GM12878 (cell line): ENCODE measurements at regions not wholly inside any gene's neighbourhood (a gene's known extent, or its start where the extent isn't known, plus 50 kb on each side); places are given as distances from the start of the nearest gene placed in this dataset.
"Not testable (repeated sequence)": the region's sequence is repeated elsewhere in the genome, so short reads cannot be mapped to it uniquely, and the experiment has no call there.

Source experiments
- ATAC-seq: fragments of 200-7000 bp; cut with Tn5 transposase; 3 replicates; pipeline ENCODE4 v1.9.1; 2020; ENCODE audit warnings: mild to moderate bottlenecking, moderate library complexity
- BruUV-seq: library from RNA; stranded (reverse); fragments of 400-500 nt; replicated peaks from 2 replicates; lab custom pipeline; 2021; lab: Mats Ljungman, UMichigan
- CTCF ChIA-PET: fragments of 300-600 bp; sonication (Branson Sonifier 250); formaldehyde crosslinking; extraction: SDS; loops from one replicate; lab custom pipeline; 2021; ENCODE audit warnings: inconsistent platforms; lab: Yijun Ruan, JAX
- POLR2A ChIA-PET: fragments of 350-600 bp; formaldehyde crosslinking; extraction: SDS; loops from one replicate; lab custom pipeline; 2021; ENCODE audit warnings: inconsistent platforms; lab: Charles Lee
- RAD21 ChIA-PET: fragments of 300-600 bp; sonication (Branson Sonifier 250); formaldehyde crosslinking; loops from one replicate; lab custom pipeline; 2023; ENCODE audit warnings: antibody characterized with exemption; ENCODE audit not compliant: unreplicated experiment; lab: Charles Lee
- SMC1A ChIA-PET: fragments of 300-600 bp; sonication (Branson Sonifier 250); formaldehyde crosslinking; loops from one replicate; lab custom pipeline; 2023; ENCODE audit not compliant: unreplicated experiment, uncharacterized antibody; lab: Charles Lee
- DNase-seq: peaks from one replicate; pipeline ENCODE4 v3.0.0-alpha.2; 2011; ENCODE audit warnings: low read depth, low spot score
- FAIRE-seq: peaks from 3 replicates; lab custom pipeline; 2011; peaks lifted over from hg19 to GRCh38; lab: Jason Lieb, UNC
- H2AFZ ChIP-seq: 2 replicates; pipeline ENCODE4 v1.6.0; 2011; ENCODE audit warnings: low read depth, low read length, control low read depth; ENCODE audit not compliant: control insufficient read depth
- H3K27ac ChIP-seq: 2 replicates; pipeline ENCODE4 v1.5.1; 2011; ENCODE audit warnings: control low read depth; ENCODE audit not compliant: control insufficient read depth, insufficient read depth
- H3K27me3 ChIP-seq, 2 experiments: replicated peaks in 1 of 2; 2 replicates each; pipeline versions ENCODE4 v1.6.0 to v1.6.1; 2011; ENCODE audit warnings: low read length in 1 of 2; ENCODE audit not compliant: control insufficient read depth in 2 of 2, insufficient read depth in 2 of 2
- H3K36me3 ChIP-seq, 2 experiments: 2 replicates each; pipeline ENCODE4 v1.5.1; 2011; ENCODE audit warnings: low read length in 1 of 2; ENCODE audit not compliant: control insufficient read depth in 2 of 2, insufficient read depth in 2 of 2
- H3K4me1 ChIP-seq: 2 replicates; pipeline ENCODE4 v1.6.1; 2011; ENCODE audit warnings: mild to moderate bottlenecking, low read length, moderate library complexity, mixed read lengths; ENCODE audit not compliant: control insufficient read depth, insufficient read depth
- H3K4me2 ChIP-seq: 2 replicates; pipeline ENCODE4 v1.6.0; 2011; ENCODE audit warnings: control low read depth; ENCODE audit not compliant: control insufficient read depth, insufficient read depth
- H3K4me3 ChIP-seq: fragments of 200-600 bp; sonication (generic); 2 replicates; pipeline ENCODE4 v1.5.1; 2016
- H3K79me2 ChIP-seq: 2 replicates; pipeline ENCODE4 v1.6.0; 2011; ENCODE audit warnings: low read length; ENCODE audit not compliant: control insufficient read depth, insufficient read depth
- H3K9ac ChIP-seq: 2 replicates; pipeline ENCODE4 v1.8.0; 2011; ENCODE audit warnings: low read length, control low read depth, mixed read lengths; ENCODE audit not compliant: control insufficient read depth, insufficient read depth
- H3K9me3 ChIP-seq: replicated peaks from 3 replicates; pipeline ENCODE4 v1.5.1; 2011; ENCODE audit warnings: mild to moderate bottlenecking, low read length; ENCODE audit not compliant: control insufficient read depth, insufficient read depth
- H4K20me1 ChIP-seq: 2 replicates; pipeline ENCODE4 v1.6.0; 2011; ENCODE audit not compliant: control insufficient read depth, insufficient read depth
- NFYB ChIP-seq: IDR thresholded peaks from 2 replicates; pipeline ENCODE4 v1.6.1; 2011; ENCODE audit warnings: low read depth, mild to moderate bottlenecking, low read length, improper control_type of control experiment, moderate library complexity; ENCODE audit not compliant: insufficient read depth
- POLR2AphosphoS5 ChIP-seq: IDR thresholded peaks from 2 replicates; pipeline ENCODE4 v1.6.1; 2011; ENCODE audit warnings: mild to moderate bottlenecking, low read length, inconsistent platforms
- SRF ChIP-seq, 2 experiments: IDR thresholded peaks; 2 replicates each; pipeline ENCODE4 v1.6.1; 2011; ENCODE audit warnings: low read depth in 2 of 2, low read length in 2 of 2, mild to moderate bottlenecking in 1 of 2, moderate library complexity in 1 of 2
- TCF3 ChIP-seq: IDR thresholded peaks from 2 replicates; pipeline ENCODE4 v1.6.1; 2012; ENCODE audit warnings: low read depth, mild to moderate bottlenecking, low read length, borderline replicate concordance; ENCODE audit not compliant: insufficient read depth
- ZNF217 ChIP-seq: fragments of 450-650 bp; IDR thresholded peaks from 2 replicates; pipeline ENCODE4 v1.6.1; 2017; ENCODE audit warnings: antibody characterized with exemption, mild to moderate bottlenecking
- WGBS: methylation state at CpG from one replicate; pipeline ENCODE4 v1.1.6; 2016; ENCODE audit warnings: low lambda C conversion rate; ENCODE audit not compliant: insufficient replicate concordance, insufficient coverage; ENCODE audit errors: missing lambda C conversion rate; 5-methylcytosine and 5-hydroxymethylcytosine counted together
- in situ Hi-C: fragments of 300-500 bp; cut with MboI; formaldehyde crosslinking; loops from 9 replicates; pipeline ENCODE4 v1.14.3; 2018; ENCODE audit warnings: mixed read lengths
- intact Hi-C: fragments of 100-400 bp; cut with micrococcal nuclease; formaldehyde crosslinking; loops from one replicate; pipeline ENCODE4 v1.14.2; 2022; ENCODE audit not compliant: unreplicated experiment
- TF ChIP-seq, protein P1 (sequence below): IDR thresholded peaks from 2 replicates; pipeline ENCODE4 v1.6.1; 2012; ENCODE audit warnings: mild to moderate bottlenecking, low read depth, low read length

DNA sequence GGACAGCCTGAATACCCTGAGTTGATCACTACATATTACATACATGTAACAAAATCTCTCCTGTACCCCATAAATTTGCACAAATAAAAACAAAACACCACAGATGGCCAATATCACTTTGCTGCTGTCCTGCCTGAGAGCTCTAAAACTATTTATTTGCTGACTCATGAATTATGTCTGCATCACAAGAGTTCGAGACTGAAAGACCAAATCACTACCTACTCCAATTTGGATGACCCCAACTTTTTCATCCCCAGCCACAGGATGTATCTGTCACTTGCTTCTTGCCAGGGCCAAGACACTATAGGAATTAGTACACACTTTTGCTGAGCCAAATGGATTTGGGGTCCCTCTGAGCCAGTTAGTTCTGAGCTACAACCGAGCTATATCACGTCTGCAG, 409.7 kb upstream of the NFE2L3 start (continued):
- TF ChIP-seq POLR2AphosphoS5 (no peak), NFYB (no peak), SRF (IDR thresholded peaks at IDR 0.05; ENCODE audit: low read depth in 2 of 2, low read length in 2 of 2) (no peak)

DNA sequence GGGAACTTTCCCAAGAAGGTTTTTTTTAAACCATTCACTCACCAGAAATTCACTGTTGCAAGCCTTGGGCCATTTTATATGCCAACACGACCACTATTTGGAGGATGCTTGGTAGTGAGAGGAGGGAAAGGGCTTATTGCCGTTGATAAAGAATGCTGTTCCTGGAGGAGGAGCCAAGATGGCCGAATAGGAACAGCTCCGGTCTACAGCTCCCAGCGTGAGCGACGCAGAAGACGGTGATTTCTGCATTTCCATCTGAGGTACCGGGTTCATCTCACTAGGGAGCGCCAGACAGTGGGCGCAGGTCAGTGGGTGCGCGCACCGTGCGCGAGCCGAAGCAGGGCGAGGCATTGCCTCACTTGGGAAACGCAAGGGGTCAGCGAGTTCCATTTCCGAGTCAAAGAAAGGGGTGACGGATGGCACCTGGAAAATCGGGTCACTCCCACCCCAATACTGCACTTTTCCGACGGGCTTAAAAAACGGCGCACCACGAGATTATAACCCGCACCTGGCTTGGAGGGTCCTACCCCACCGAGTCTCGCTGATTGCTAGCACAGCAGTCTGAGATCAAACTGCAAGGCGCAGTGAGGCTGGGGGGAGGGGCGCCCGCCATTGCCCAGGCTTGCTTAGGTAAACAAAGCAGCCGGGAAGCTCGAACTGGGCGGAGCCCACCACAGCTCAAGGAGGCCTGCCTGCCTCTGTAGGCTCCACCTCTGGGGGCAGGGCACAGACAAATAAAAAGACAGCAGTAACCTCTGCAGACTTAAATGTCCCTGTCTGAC, 408.1 kb upstream of the NFE2L3 start:
- H3K27ac ChIP-seq, DNase-seq, H3K79me2 ChIP-seq, FAIRE-seq, CTCF ChIA-PET, ATAC-seq, in situ Hi-C loops, SMC1A ChIA-PET, H4K20me1 ChIP-seq, H3K4me1 ChIP-seq, H3K4me2 ChIP-seq, RAD21 ChIA-PET, POLR2A ChIA-PET, H3K9ac ChIP-seq, H3K36me3 ChIP-seq, BruUV-seq, H2AFZ ChIP-seq, H3K27me3 ChIP-seq, H3K9me3 ChIP-seq, intact Hi-C loops, H3K4me3 ChIP-seq: not testable (repeated sequence)
- 69% methylated on average over 28 of the region's 37 CpGs for WGBS

DNA sequence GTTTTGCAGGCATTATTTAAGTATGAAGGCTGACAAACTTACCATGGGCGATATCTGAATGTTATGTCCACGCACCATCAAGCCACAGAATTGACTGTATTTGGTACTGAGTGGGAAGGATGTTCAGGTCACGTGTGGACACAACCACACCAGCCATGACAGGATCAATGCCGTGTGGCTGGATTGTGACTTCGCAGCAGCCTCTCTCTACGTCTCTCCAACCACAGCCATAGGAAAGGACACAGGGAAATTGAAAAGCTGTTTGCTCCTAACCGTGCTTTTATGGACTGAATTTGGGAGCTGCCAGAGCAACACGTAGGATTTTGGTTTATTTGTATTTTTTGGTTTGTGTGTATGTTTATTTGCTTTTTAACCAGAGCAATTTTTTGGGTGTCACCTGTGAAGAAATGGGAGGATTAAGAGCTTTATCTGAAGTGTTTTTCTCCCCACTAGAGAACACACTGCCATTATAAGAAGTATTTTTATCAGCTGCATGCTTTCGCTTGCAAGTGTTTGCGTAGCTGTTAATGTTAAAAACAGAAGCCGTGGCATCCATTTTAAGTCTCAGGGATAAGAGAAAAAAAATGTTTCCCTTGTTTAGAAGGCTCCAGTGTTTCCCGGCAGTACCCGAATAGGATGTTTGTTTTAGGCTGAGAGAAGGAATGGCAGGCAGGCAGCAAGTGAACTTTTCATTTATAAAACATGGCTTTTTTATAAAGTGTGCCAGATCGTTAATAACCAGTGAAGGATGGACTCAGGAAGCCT, 401.1 kb upstream of the NFE2L3 start:
- WGBS, result 55% methylated on average over 14 of the region's 14 CpGs
- no peak for FAIRE-seq
- Histone ChIP-seq H3K4me3 (no peak overlapping the region), H4K20me1 (no peaks in the 10 kb centered on the region), H3K79me2 (no peaks in the 10 kb centered on the region), H3K27me3 (peaks cover 2 to 5% of the 10 kb centered on the region in 2 experiments; a peak in 3 of 4 replicates), H3K36me3 (no peaks in the 10 kb centered on the region), H3K9ac (no peak overlapping the region), H3K27ac (no peak overlapping the region), H2AFZ (no peak overlapping the region), H3K4me2 (no peak overlapping the region), H3K9me3 (no peaks in the 10 kb centered on the region), H3K4me1 (no peaks in the 10 kb centered on the region)
- no peak for ATAC-seq
- ChIA-PET SMC1A (no interaction called here), POLR2A (no interaction called here), RAD21 (interaction anchor here (1.0 kb wide), 1 partner anchor 101 kb away, joined by 3 read pairs; no protein-coding TSS in a partner anchor), CTCF (no interaction called here)
- in situ Hi-C loops (no loop called here), intact Hi-C loops (no loop called here)
- no peak for DNase-seq
- TF ChIP-seq, protein P1, sequence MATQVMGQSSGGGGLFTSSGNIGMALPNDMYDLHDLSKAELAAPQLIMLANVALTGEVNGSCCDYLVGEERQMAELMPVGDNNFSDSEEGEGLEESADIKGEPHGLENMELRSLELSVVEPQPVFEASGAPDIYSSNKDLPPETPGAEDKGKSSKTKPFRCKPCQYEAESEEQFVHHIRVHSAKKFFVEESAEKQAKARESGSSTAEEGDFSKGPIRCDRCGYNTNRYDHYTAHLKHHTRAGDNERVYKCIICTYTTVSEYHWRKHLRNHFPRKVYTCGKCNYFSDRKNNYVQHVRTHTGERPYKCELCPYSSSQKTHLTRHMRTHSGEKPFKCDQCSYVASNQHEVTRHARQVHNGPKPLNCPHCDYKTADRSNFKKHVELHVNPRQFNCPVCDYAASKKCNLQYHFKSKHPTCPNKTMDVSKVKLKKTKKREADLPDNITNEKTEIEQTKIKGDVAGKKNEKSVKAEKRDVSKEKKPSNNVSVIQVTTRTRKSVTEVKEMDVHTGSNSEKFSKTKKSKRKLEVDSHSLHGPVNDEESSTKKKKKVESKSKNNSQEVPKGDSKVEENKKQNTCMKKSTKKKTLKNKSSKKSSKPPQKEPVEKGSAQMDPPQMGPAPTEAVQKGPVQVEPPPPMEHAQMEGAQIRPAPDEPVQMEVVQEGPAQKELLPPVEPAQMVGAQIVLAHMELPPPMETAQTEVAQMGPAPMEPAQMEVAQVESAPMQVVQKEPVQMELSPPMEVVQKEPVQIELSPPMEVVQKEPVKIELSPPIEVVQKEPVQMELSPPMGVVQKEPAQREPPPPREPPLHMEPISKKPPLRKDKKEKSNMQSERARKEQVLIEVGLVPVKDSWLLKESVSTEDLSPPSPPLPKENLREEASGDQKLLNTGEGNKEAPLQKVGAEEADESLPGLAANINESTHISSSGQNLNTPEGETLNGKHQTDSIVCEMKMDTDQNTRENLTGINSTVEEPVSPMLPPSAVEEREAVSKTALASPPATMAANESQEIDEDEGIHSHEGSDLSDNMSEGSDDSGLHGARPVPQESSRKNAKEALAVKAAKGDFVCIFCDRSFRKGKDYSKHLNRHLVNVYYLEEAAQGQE, result no peak
- TF ChIP-seq ZNF217, result no peak
- no peak for TF ChIP-seq TCF3
- no TSS peak for BruUV-seq
